Osteoblast (primary cell): ENCODE measurements at regions not wholly inside any gene's neighbourhood (a gene's known extent, or its start where the extent isn't known, plus 50 kb on each side); places are given as distances from the start of the nearest gene placed in this dataset.
A peak's percentile ranks its signal among the peaks of the same experiment; 100 is the strongest.

Experiments
- DNase-seq: peaks from one replicate; pipeline ENCODE4 v3.0.0; 2011; ENCODE audit warnings: low spot score, mixed read lengths; ENCODE audit not compliant: insufficient read length; ENCODE audit errors: missing footprints
- H2AFZ ChIP-seq: 2 replicates; pipeline ENCODE4 v1.6.0; 2011; ENCODE audit warnings: mild to moderate bottlenecking, low read length
- H3K27ac ChIP-seq: 2 replicates; pipeline ENCODE4 v1.5.1; 2011; ENCODE audit warnings: mild to moderate bottlenecking, low read depth, low read length, moderate library complexity
- H3K27me3 ChIP-seq: 2 replicates; pipeline ENCODE4 v1.6.0; 2012; ENCODE audit warnings: mild to moderate bottlenecking, control low read depth, inconsistent platforms, low read length, moderate library complexity; ENCODE audit not compliant: insufficient read depth
- H3K36me3 ChIP-seq: 2 replicates; pipeline ENCODE4 v1.5.1; 2011; ENCODE audit warnings: mild to moderate bottlenecking, low read length, control low read depth, moderate library complexity; ENCODE audit not compliant: insufficient read depth
- H3K4me1 ChIP-seq: 2 replicates; pipeline ENCODE4 v1.5.1; 2011; ENCODE audit warnings: mild to moderate bottlenecking, low read length, control low read depth, moderate library complexity; ENCODE audit not compliant: insufficient read depth
- H3K4me2 ChIP-seq: 2 replicates; pipeline ENCODE4 v1.6.0; 2011; ENCODE audit warnings: mild to moderate bottlenecking, low read length; ENCODE audit not compliant: insufficient read depth
- H3K4me3 ChIP-seq: fragments of 200-600 bp; sonication (generic); 3 replicates; pipeline ENCODE4 v1.5.1; 2012; ENCODE audit warnings: mild to moderate bottlenecking, low read length, inconsistent platforms; ENCODE audit not compliant: insufficient read depth
- H3K79me2 ChIP-seq: 2 replicates; pipeline ENCODE4 v1.6.0; 2012; ENCODE audit warnings: mild to moderate bottlenecking, low read length, control low read depth, inconsistent platforms; ENCODE audit not compliant: insufficient read depth
- H3K9me3 ChIP-seq: 2 replicates; pipeline ENCODE4 v1.5.1; 2011; ENCODE audit warnings: low read depth, low read length, control low read depth
- H4K20me1 ChIP-seq: 2 replicates; pipeline ENCODE4 v1.6.0; 2012; ENCODE audit warnings: mild to moderate bottlenecking, low read length, control low read depth; ENCODE audit not compliant: insufficient read depth
- TF ChIP-seq, protein P1 (sequence below): IDR thresholded peaks from 2 replicates; pipeline ENCODE4 v1.5.1; 2011; ENCODE audit warnings: mild to moderate bottlenecking, low read depth, low read length, moderate library complexity; ENCODE audit errors: extremely low read depth

DNA sequence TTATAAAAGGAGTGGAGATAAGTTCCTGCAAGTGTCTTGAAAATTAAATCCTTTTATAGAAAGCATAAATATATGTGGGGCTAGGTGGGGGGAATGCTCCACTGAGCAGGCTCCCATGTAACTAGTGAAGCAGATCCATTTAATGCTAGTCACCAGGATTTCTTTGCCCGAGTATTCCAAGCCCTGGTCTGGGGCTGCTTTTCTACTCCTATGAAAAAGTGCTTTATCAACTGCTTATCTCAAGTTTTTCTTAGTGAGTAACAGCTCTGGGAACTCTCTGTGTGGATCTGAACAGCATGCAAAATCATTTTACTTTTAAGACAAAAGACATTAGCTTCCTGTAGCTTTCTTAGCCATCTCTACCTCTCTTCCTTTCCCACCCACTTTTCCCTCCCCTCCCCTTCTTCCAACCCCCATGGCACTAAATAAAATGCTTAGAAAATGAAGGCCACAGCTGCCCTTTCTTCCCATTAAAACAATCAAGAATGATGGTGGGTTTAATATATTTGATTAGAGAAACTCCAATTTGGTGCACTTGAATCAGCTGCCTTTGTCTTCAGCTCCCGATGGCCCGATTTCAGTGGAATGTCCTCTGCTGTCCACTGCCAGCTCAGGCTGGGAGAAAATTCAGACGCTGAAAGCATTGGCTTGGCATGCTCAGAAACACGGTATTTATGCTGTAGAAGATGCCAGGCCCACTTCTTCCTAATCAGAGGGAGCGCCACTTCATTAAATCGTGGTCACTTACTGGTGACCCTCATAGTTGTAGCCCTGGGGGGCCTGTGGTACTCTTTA lies 475.1 kb downstream of the FOXO1 start:
- Histone ChIP-seq H3K4me2 (peak overlapping the region; percentile 14), H3K79me2 (no peaks in the 10 kb centered on the region), H3K4me3 (no peak overlapping the region), H4K20me1 (no peaks in the 10 kb centered on the region), H3K27me3 (peaks cover 7% of the 10 kb centered on the region), H3K9me3 (no peaks in the 10 kb centered on the region), H3K4me1 (peaks cover 17% of the 10 kb centered on the region), H3K36me3 (no peaks in the 10 kb centered on the region), H3K27ac (no peak overlapping the region), H2AFZ (no peak overlapping the region)
- TF ChIP-seq, protein P1, sequence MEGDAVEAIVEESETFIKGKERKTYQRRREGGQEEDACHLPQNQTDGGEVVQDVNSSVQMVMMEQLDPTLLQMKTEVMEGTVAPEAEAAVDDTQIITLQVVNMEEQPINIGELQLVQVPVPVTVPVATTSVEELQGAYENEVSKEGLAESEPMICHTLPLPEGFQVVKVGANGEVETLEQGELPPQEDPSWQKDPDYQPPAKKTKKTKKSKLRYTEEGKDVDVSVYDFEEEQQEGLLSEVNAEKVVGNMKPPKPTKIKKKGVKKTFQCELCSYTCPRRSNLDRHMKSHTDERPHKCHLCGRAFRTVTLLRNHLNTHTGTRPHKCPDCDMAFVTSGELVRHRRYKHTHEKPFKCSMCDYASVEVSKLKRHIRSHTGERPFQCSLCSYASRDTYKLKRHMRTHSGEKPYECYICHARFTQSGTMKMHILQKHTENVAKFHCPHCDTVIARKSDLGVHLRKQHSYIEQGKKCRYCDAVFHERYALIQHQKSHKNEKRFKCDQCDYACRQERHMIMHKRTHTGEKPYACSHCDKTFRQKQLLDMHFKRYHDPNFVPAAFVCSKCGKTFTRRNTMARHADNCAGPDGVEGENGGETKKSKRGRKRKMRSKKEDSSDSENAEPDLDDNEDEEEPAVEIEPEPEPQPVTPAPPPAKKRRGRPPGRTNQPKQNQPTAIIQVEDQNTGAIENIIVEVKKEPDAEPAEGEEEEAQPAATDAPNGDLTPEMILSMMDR, result no peak
- no peak for DNase-seq

DNA sequence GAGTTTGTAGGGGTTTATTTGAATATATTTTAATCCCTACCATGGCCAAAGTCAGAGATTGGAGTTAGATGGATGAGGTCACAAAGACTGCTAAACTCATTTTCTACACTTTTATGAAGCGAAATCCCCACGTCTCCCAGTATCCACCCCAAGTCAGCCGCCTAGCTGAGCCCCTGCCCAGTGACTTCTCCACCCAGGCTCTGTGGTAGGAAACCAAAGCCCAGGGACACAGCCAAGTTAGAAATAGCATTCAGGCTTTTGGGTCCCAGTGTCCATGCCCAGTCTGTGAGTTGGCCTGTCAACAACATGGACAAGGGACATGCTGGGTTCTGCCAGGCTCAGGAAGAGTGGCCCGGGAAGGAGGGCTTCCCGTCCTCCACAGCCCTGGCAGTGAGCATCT lies 474.0 kb downstream of the FOXO1 start:
- no peaks in the 10 kb centered on the region for H3K79me2 ChIP-seq
- H3K27ac ChIP-seq, result no peak overlapping the region
- H3K36me3 ChIP-seq, result no peaks in the 10 kb centered on the region
- peaks cover 3% of the 10 kb centered on the region for H3K27me3 ChIP-seq
- TF ChIP-seq, protein P1, result no peak
- H3K4me2 ChIP-seq, result no peak overlapping the region
- H3K4me3 ChIP-seq, result no peak overlapping the region
- DNase-seq, result no peak
- no peaks in the 10 kb centered on the region for H4K20me1 ChIP-seq
- H3K4me1 ChIP-seq, result peaks cover 17% of the 10 kb centered on the region
- no peaks in the 10 kb centered on the region for H3K9me3 ChIP-seq
- H2AFZ ChIP-seq, result no peak overlapping the region

DNA sequence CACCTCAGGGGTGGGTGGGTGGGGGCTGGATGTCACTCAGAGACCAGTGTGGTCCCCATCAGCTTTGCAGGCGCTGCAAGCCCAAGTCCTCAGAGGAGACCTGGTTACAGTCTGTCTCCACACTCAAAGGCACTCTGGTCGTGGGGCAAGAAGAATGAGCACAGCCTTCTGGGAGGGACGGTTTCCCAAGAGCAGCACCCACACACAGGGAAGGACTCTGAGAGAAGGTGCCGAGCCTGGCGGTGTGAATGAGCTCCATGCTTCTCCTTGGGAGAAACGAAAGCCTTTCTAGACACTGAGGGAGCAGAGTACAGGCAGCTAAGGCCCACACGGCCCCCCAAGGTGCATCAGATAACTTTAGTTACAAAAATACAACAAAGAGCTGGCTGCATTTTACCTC lies 473.6 kb downstream of the FOXO1 start:
- Histone ChIP-seq H2AFZ (no peak overlapping the region), H3K79me2 (no peaks in the 10 kb centered on the region), H3K27me3 (peaks cover 3% of the 10 kb centered on the region), H4K20me1 (no peaks in the 10 kb centered on the region), H3K9me3 (no peaks in the 10 kb centered on the region), H3K36me3 (no peaks in the 10 kb centered on the region), H3K4me2 (no peak overlapping the region), H3K4me3 (no peak overlapping the region), H3K4me1 (peaks cover 17% of the 10 kb centered on the region), H3K27ac (no peak overlapping the region)
- TF ChIP-seq, protein P1, result no peak
- no peak for DNase-seq

DNA sequence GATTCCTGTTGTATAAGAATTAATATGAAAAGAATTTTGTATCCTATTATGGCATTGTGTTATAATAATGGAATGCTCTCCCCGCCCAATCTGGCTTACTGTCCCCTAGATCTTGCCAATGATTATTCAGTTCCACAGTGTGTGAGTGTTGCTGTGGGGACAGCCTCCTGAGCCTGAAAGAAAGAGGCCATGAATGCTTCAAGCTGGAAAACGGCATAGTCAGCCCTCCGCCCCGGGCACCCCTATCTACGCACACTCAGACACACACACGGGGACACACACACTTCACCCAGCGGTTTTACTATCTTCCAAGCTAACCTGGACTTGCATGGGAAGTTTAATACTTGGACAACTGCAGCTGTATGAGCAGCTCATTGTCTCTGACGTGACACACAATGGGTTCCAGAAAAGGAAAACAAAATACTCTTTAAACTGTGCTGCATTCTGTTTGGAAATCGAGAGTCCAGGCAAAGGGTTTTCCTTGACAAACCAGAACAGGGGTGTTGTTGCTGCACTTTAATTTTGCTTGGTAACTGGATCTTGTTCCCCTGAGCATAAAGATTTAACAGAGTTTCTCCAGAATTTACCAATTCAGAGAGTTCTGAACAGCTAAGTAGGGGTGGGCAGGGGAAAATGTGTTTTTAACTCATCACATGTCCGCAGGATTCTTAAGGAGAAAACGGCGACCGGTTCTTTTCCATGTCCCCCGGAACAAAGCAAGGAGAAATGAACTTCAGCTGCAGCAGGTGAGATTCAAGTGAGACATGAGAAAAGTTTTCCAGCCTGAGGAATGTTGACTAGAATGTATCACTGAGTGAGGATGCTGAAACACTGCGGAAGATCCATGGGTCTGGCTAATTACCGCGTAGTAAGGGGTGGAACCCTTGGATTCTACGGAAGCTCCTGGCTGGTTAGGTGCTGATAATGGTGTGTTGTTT lies 472.9 kb downstream of the FOXO1 start:
- Histone ChIP-seq H2AFZ (peak overlapping the region; percentile 39), H3K36me3 (no peaks in the 10 kb centered on the region), H3K4me2 (peak overlapping the region; percentile 38), H3K27ac (no peak overlapping the region), H3K4me3 (no peak overlapping the region), H3K27me3 (peaks cover under 1% of the 10 kb centered on the region), H3K4me1 (peaks cover 17% of the 10 kb centered on the region), H4K20me1 (no peaks in the 10 kb centered on the region), H3K9me3 (no peaks in the 10 kb centered on the region), H3K79me2 (no peaks in the 10 kb centered on the region)
- TF ChIP-seq, protein P1, result no peak
- DNase-seq, result no peak
